HL-60/S4 (cell line): ENCODE measurements at regions not wholly inside any gene's neighbourhood (a gene's known extent, or its start where the extent isn't known, plus 50 kb on each side); places are given as distances from the start of the nearest gene placed in this dataset.
"Not testable (repeated sequence)": the region's sequence is repeated elsewhere in the genome, so short reads cannot be mapped to it uniquely, and the experiment has no call there.

ENCODE experiments used
- in situ Hi-C: fragments of 300-500 bp; cut with MboI; formaldehyde crosslinking; loops from 2 replicates; pipeline ENCODE4 v1.14.3; 2022; ENCODE audit warnings: low sequenced_read_pairs

GRCh38 chr11:82539669-82540068 is 194.0 kb downstream of the FAM181B start:
- in situ Hi-C loops, result no loop called here

- in situ Hi-C loops, result no loop called here
Observed at GRCh38 chr11:82536706-82537105, 197.0 kb downstream of the FAM181B start.

- in situ Hi-C loops, result no loop called here
Observed at GRCh38 chr11:82533628-82534327, 199.9 kb downstream of the FAM181B start.

- in situ Hi-C loops, result no loop called here
Observed at GRCh38 chr11:82529936-82530335, 203.7 kb downstream of the FAM181B start.

DNA sequence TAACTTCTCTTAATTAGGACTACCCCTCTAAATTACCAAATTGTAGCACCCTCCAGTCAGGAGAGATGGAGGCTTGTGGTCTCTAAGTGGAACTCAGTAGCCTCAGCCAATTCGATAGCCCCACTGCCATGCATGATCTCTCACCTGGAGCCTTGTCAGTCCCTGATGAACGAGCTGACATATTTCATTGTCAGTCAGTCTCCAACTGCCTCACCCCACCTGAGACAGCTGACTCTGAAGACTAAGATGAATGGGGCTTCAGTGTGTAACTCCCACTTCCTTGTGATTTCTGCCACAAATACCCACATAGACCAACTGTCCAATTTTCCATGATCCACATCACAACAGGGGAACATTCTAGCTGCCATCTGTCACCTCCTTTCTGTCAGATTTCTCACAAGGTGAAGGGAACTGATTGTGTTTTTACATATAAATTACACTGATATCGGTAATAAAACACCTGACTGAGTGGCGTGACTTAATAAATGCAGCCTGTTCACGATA is 206.5 kb downstream of the FAM181B start:
- in situ Hi-C loops, result no loop called here

DNA sequence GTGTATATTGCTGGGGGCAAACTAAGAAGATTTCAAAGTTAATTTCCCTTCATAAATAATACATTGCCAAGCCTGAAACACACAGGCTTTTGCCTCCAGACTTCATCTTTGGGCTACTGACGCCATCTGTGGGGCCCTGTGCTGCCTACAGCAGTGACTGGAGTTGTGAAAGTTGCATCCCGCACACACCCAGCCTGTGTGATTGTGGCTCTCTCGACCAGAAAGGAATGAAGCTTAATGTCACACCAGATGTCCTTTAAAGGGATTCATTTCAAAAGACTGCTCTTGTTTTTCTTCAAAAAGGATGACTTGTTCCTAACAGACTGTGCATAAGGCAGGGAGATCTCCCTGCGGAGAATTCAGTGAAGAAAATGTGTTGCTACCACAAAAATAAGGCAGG is 210.5 kb downstream of the FAM181B start:
- in situ Hi-C loops, result no loop called here

DNA sequence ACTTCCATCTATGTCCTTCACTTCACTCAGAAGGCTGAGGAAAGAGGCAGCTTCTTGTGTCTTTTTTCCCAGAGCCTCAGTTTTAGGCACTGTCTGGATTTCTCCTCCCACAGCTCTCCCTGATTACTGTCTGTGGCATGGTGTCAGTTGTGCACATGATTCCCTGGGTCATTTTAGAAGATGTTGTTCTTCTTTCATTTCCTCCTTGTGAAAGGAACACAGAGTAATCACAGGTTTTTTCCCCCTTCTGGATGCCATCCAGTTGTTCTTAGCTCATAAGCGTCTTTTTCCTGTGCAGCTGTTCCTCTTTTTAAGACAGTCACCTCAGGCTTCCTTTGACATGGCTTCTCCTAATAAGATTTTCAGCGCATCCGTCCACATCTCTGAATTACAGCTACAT is 212.2 kb downstream of the FAM181B start:
- in situ Hi-C loops, result no loop called here

DNA sequence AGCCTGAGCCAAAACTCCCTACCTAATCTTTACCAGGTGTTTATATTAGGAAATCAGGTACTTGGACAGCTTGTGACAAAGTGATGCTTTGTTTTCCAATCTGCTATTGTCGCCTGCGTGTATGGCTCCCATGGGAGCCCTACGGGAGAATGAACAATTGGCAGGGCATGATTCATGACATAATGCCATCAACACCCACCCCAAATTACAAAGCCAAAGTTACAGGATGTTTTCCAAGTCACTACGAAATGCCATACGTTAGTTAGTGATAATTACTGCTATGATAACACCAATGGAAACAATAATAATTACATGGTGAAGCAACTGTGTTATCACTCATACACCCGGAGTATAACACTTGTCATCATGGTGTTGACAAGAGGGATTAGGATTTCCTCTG is 226.4 kb downstream of the FAM181B start:
- in situ Hi-C loops, result no loop called here

DNA sequence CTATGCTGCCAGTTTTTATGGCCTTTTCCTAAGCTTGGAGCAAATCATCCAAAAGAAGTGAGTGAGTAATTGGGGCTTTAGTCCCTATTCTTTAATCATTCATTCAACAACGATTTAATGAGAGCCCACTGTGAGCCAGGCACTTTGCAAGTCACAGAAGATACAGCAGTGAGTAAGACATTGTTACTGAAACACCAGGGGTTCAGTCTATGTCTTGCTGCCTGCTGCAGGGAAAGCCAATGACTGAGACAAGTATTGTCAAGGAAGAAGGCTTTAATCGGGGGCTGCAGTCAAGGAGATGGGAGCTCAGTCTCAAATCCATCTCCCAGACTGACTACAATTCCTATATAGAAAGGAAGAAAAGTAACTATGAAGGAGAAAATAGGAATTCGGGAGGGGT is 228.3 kb downstream of the FAM181B start:
- in situ Hi-C loops, result no loop called here

GRCh38 chr11:82501174-82501573 is 232.5 kb downstream of the FAM181B start:
- in situ Hi-C loops, result not testable (repeated sequence)

- in situ Hi-C loops, result no loop called here
Observed at GRCh38 chr11:82494988-82495432, 238.7 kb downstream of the FAM181B start.

DNA sequence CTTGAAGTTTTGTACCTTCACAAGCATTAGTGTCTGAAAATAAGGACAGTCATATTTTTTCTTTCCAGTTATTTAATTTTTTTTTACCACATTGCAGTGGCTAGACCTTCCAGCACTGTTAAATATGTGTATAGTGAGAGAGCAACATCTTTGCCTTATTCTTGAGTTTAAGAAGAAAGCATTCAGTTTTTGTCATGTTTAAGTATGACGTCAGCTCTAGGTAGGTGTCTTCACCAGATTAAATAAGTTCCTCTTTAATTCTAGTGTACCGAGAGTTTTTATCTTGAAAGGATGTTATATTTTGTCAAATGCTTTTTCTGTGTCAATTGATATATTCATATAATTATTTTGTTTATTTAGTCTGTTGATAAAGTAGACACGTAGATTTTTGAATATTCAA is 258.8 kb downstream of the FAM181B start:
- in situ Hi-C loops, result no loop called here

DNA sequence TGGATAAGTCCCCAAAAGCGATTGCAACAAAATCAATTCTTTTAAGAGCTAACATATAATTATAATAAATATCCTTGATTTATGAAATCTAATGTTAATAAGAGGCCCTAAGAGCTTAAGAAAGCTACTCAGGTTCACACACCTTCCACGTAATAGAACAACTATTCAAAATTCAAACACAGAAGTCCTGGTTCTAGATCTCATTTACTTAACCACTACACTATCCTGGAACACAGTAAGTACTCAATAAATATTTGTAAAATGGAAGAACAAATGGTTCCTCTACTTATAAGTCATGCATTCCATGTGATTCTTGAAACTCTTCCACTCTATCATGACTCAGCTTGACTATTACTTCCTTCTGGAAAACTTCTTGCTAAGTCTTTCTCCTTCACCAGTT is 268.2 kb downstream of the FAM181B start:
- in situ Hi-C loops, result no loop called here

GRCh38 chr11:82462608-82463242 is 270.9 kb downstream of the FAM181B start:
- in situ Hi-C loops, result no loop called here

GRCh38 chr11:82458761-82459160 is 274.9 kb downstream of the FAM181B start:
- in situ Hi-C loops, result no loop called here

DNA sequence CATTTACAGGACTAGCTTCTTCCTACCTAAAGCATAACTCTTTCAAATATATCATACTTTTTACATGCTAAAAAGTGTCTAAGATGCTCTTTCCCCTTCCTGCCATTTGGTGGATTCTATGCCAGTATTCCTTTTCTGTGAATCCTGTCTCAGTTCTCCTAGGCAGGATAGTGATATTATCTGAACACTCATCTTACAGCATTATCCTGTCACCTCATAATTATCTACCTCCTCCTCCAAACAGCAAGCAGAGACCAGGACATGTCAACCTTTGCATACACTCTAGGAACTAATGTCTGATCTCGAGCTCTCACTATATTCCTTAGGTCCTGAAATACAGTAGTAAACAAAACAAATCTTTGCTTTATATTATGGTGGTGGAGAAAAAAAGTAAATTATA is 275.5 kb downstream of the FAM181B start:
- in situ Hi-C loops, result no loop called here

- in situ Hi-C loops, result no loop called here
Observed at GRCh38 chr11:82450996-82451395, 282.7 kb downstream of the FAM181B start.

DNA sequence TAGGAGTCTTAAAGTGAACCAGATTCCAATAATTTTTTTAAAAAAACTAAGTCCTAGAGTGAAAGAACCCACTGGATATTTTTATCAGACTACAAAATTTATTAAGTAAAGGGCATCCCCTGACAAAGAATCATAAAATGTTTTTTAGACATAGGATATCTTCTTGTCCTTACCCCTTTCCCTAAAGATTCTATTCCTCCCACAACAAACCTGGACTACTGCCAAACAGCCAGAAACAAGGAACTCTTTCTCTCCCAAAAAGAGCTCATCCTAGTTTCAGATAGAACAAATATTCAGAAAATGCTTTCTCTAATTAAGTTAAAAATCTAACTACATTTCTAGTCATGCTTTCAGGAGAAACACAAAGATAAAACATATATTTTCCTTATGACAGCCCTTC is 327.1 kb downstream of the FAM181B start:
- in situ Hi-C loops, result no loop called here

GRCh38 chr11:82405421-82405820 is 328.2 kb downstream of the FAM181B start:
- in situ Hi-C loops, result no loop called here

DNA sequence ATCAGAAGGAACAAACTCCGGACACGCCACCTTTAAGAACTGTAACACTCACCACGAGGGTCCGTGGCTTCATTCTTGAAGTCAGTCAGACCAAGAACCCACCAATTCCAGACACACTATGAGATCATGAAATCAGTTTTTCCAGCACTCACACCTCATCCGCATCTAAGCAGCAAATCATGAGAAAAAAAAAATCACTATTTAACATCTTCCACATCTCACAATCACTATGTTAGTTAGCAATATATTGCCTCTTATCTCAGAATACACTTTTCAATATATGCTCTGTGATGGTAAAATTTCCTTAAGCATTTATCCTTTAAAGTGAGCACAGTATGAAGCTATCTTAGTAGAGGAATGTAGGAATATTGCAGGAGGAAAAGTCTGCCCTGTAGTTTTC is 328.7 kb downstream of the FAM181B start:
- in situ Hi-C loops, result no loop called here

DNA sequence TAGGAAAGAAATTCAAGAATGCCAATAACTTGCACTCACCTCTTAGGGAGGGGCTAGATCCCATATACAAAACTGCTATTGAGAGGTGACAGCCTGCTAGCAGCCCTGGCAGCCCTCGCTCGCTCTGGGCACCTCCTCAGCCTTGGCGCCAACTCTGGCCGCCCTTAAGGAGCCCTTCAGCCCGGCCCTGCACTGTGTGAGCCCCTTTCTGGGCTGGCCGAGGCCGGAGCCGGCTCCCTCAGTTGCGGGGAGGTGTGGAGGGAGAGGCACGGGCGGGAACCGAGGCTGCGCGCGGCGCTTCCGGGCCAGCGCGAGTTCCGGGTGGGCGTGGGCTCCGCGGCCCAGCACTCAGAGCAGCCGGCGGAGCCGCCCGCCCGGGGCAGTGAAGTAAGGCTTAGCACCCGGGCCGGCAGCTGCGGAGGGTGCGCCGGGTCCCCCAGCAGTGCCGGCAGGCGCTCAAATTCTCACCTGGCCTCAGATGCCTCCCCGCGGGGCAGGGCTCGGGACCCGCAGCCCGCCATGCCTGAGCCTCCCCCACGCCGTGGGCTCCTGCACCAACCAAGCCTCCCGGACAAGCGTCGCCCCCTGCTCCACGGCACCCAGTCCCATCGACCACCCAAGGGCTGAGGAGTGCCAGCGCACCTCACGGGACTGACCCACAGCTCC is 329.9 kb downstream of the FAM181B start:
- in situ Hi-C loops, result no loop called here

GRCh38 chr11:82398300-82398815 is 335.3 kb downstream of the FAM181B start:
- in situ Hi-C loops, result no loop called here
